ENCODE measurements at regions not wholly inside any gene's neighbourhood (a gene's known extent, or its start where the extent isn't known, plus 50 kb on each side); places are given as distances from the start of the nearest gene placed in this dataset.

GRCh38 chr2:51995293-51995692 is 963.4 kb upstream of the NRXN1 start:
- H3K27me3 ChIP-seq (ENCODE audit: control insufficient read depth, insufficient read depth, low read length) = no peaks in the 10 kb centered on the region
- H3K36me3 ChIP-seq (ENCODE audit: control insufficient read depth, insufficient read depth, low read length) = no peaks in the 10 kb centered on the region
- no peak for DNase-seq (ENCODE audit: low read depth)
- no peak for TF ChIP-seq CTCF (IDR thresholded peaks at IDR 0.05; ENCODE audit: insufficient read depth, low read length, poor library complexity, severe bottlenecking)
- no peak overlapping the region for H3K4me3 ChIP-seq (ENCODE audit: low read depth, low read length)

- TF ChIP-seq CTCF (IDR thresholded peaks at IDR 0.05; ENCODE audit: insufficient read depth, low read length, poor library complexity, severe bottlenecking) = no peak
- DNase-seq (ENCODE audit: low read depth) = no peak
- no peaks in the 10 kb centered on the region for H3K36me3 ChIP-seq (ENCODE audit: control insufficient read depth, insufficient read depth, low read length)
- no peak overlapping the region for H3K4me3 ChIP-seq (ENCODE audit: low read depth, low read length)
- H3K27me3 ChIP-seq (ENCODE audit: control insufficient read depth, insufficient read depth, low read length) = no peaks in the 10 kb centered on the region
Measured at GRCh38 chr2:51994123-51994763, 962.3 kb upstream of the NRXN1 start.

GRCh38 chr2:51990684-51991083 is 958.8 kb upstream of the NRXN1 start:
- Histone ChIP-seq H3K27me3 (ENCODE audit: control insufficient read depth, insufficient read depth, low read length) (no peaks in the 10 kb centered on the region), H3K4me3 (ENCODE audit: low read depth, low read length) (no peak overlapping the region), H3K36me3 (ENCODE audit: control insufficient read depth, insufficient read depth, low read length) (no peaks in the 10 kb centered on the region)
- no peak for TF ChIP-seq CTCF (IDR thresholded peaks at IDR 0.05; ENCODE audit: insufficient read depth, low read length, poor library complexity, severe bottlenecking)
- DNase-seq (ENCODE audit: low read depth) = no peak

- no peak for DNase-seq (ENCODE audit: low read depth)
- Histone ChIP-seq H3K4me3 (ENCODE audit: low read depth, low read length) (no peak overlapping the region), H3K36me3 (ENCODE audit: control insufficient read depth, insufficient read depth, low read length) (no peaks in the 10 kb centered on the region), H3K27me3 (ENCODE audit: control insufficient read depth, insufficient read depth, low read length) (no peaks in the 10 kb centered on the region)
- no peak for TF ChIP-seq CTCF (IDR thresholded peaks at IDR 0.05; ENCODE audit: insufficient read depth, low read length, poor library complexity, severe bottlenecking)
Measured at GRCh38 chr2:51986101-51986500, 954.2 kb upstream of the NRXN1 start.

- Histone ChIP-seq H3K36me3 (ENCODE audit: control insufficient read depth, insufficient read depth, low read length) (no peaks in the 10 kb centered on the region), H3K4me3 (ENCODE audit: low read depth, low read length) (no peak overlapping the region), H3K27me3 (ENCODE audit: control insufficient read depth, insufficient read depth, low read length) (no peaks in the 10 kb centered on the region)
- no peak for TF ChIP-seq CTCF (IDR thresholded peaks at IDR 0.05; ENCODE audit: insufficient read depth, low read length, poor library complexity, severe bottlenecking)
- no peak for DNase-seq (ENCODE audit: low read depth)
Measured at GRCh38 chr2:51981783-51982182, 949.9 kb upstream of the NRXN1 start.

- no peak overlapping the region for H3K4me3 ChIP-seq (ENCODE audit: low read depth, low read length)
- no peak for TF ChIP-seq CTCF (IDR thresholded peaks at IDR 0.05; ENCODE audit: insufficient read depth, low read length, poor library complexity, severe bottlenecking)
- H3K36me3 ChIP-seq (ENCODE audit: control insufficient read depth, insufficient read depth, low read length) = no peaks in the 10 kb centered on the region
- H3K27me3 ChIP-seq (ENCODE audit: control insufficient read depth, insufficient read depth, low read length) = no peaks in the 10 kb centered on the region
- no peak for DNase-seq (ENCODE audit: low read depth)
Measured at GRCh38 chr2:51976623-51977022, 944.7 kb upstream of the NRXN1 start.
